GM12891 (cell line): ENCODE measurements at regions not wholly inside any gene's neighbourhood (a gene's known extent, or its start where the extent isn't known, plus 50 kb on each side); places are given as distances from the start of the nearest gene placed in this dataset.

Experiments
- POLR2A ChIP-seq: IDR thresholded peaks from 2 replicates; pipeline ENCODE4 v1.6.1; 2011; ENCODE audit warnings: low read depth, low read length, control low read depth
- POLR2AphosphoS5 ChIP-seq: IDR thresholded peaks from 2 replicates; pipeline ENCODE4 v1.6.1; 2011; ENCODE audit warnings: low read depth, low read length, control low read depth
- TAF1 ChIP-seq: IDR thresholded peaks from 2 replicates; pipeline ENCODE4 v1.6.1; 2011; ENCODE audit warnings: low read depth, low read length, control low read depth

GRCh38 chr12:127606476-127607015 is 660.4 kb upstream of the TMEM132C start:
- TF ChIP-seq TAF1 (no peak), POLR2A (no peak), POLR2AphosphoS5 (no peak)
